Breast epithelium (tissue), 3 donors: ENCODE measurements at regions not wholly inside any gene's neighbourhood (a gene's known extent, or its start where the extent isn't known, plus 50 kb on each side); places are given as distances from the start of the nearest gene placed in this dataset.

ENCODE experiments used
- POLR2AphosphoS5 ChIP-seq, 3 donors: sonication (generic); formaldehyde crosslinking; IDR thresholded peaks; one replicate each; pipeline ENCODE4 v1.6.1; 2017; ENCODE audit warnings: antibody characterized with exemption in 3 of 3
- TF ChIP-seq, protein P1 (sequence below), 3 donors: fragments of 450-650 bp; IDR thresholded peaks; one replicate each; pipeline ENCODE4 v1.5.1; 2016 to 2017; ENCODE audit warnings: antibody characterized with exemption in 3 of 3, mild to moderate bottlenecking in 3 of 3, moderate library complexity in 3 of 3

DNA sequence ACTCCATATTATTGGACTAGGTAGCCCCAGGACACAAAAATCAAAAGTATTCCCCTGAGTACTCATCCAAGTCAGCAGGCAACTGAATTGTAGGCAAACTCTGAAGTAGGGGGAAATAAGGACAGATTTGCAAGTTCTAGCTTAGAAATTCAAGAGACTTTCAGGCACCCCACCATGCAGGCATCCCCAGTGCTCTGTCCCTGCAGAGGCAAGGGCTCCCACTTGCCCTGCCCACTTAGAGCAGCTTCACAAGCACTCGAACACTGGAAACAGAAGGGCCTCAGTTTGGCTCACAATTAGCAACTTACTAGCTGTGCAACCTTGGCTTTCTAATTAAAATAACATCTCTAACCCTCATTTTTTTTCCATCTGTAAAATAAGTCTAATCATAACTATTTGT, 209.2 kb downstream of the C7orf25 start:
- TF ChIP-seq, protein P1, sequence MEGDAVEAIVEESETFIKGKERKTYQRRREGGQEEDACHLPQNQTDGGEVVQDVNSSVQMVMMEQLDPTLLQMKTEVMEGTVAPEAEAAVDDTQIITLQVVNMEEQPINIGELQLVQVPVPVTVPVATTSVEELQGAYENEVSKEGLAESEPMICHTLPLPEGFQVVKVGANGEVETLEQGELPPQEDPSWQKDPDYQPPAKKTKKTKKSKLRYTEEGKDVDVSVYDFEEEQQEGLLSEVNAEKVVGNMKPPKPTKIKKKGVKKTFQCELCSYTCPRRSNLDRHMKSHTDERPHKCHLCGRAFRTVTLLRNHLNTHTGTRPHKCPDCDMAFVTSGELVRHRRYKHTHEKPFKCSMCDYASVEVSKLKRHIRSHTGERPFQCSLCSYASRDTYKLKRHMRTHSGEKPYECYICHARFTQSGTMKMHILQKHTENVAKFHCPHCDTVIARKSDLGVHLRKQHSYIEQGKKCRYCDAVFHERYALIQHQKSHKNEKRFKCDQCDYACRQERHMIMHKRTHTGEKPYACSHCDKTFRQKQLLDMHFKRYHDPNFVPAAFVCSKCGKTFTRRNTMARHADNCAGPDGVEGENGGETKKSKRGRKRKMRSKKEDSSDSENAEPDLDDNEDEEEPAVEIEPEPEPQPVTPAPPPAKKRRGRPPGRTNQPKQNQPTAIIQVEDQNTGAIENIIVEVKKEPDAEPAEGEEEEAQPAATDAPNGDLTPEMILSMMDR (IDR thresholded peaks at IDR 0.05): no peak
- no peak for TF ChIP-seq POLR2AphosphoS5 (IDR thresholded peaks at IDR 0.05)
